ES-I3 (cell line): ENCODE measurements at regions not wholly inside any gene's neighbourhood (a gene's known extent, or its start where the extent isn't known, plus 50 kb on each side); places are given as distances from the start of the nearest gene placed in this dataset.
"Not testable (repeated sequence)": the region's sequence is repeated elsewhere in the genome, so short reads cannot be mapped to it uniquely, and the experiment has no call there.

Experiments used
- H3K36me3 ChIP-seq: 2 replicates; pipeline ENCODE4 v1.6.1; 2013; ENCODE audit warnings: mild to moderate bottlenecking, low read length, control low read depth, moderate library complexity; ENCODE audit not compliant: insufficient read depth
- H3K4me1 ChIP-seq: 2 replicates; pipeline ENCODE4 v1.6.1; 2013; ENCODE audit warnings: mild to moderate bottlenecking, control low read depth, low read length; ENCODE audit not compliant: insufficient read depth
- H3K9ac ChIP-seq: 2 replicates; pipeline ENCODE4 v1.6.1; 2013; ENCODE audit warnings: low read depth, mild to moderate bottlenecking, low read length, moderate library complexity
- H3K9me3 ChIP-seq: 2 replicates; pipeline ENCODE4 v1.6.1; 2013; ENCODE audit warnings: mild to moderate bottlenecking, low read length, moderate library complexity; ENCODE audit not compliant: control insufficient read depth, insufficient read depth

GRCh38 chr20:47927944-47928343, 142.7 kb upstream of the SULF2 start:
- no peak overlapping the region for H3K9ac ChIP-seq
- no peaks in the 10 kb centered on the region; the same call in 1 of the 2 replicates for H3K9me3 ChIP-seq
- H3K36me3 ChIP-seq = no peaks in the 10 kb centered on the region
- peaks cover 4% of the 10 kb centered on the region for H3K4me1 ChIP-seq

- Histone ChIP-seq H3K9ac (no peak overlapping the region), H3K4me1 (peaks cover 4% of the 10 kb centered on the region)
Observed at GRCh38 chr20:47927385-47927851, 142.1 kb upstream of the SULF2 start.

GRCh38 chr20:47926731-47927130, 141.4 kb upstream of the SULF2 start:
- Histone ChIP-seq H3K4me1 (peaks cover 4% of the 10 kb centered on the region), H3K9ac (no peak overlapping the region), H3K36me3 (no peaks in the 10 kb centered on the region), H3K9me3 (no peaks in the 10 kb centered on the region; the same call in 1 of the 2 replicates)

More at GRCh38 chr20:47927385-47927851, 142.1 kb upstream of the SULF2 start:
- Histone ChIP-seq H3K9me3 (no peaks in the 10 kb centered on the region; the same call in 1 of the 2 replicates), H3K36me3 (no peaks in the 10 kb centered on the region)

GRCh38 chr20:47925593-47925992, 140.3 kb upstream of the SULF2 start:
- peaks cover 4% of the 10 kb centered on the region for H3K4me1 ChIP-seq
- no peaks in the 10 kb centered on the region; the same call in 1 of the 2 replicates for H3K9me3 ChIP-seq
- no peaks in the 10 kb centered on the region for H3K36me3 ChIP-seq
- no peak overlapping the region for H3K9ac ChIP-seq

- Histone ChIP-seq H3K9ac (no peak overlapping the region), H3K4me1 (no peaks in the 10 kb centered on the region), H3K36me3 (no peaks in the 10 kb centered on the region), H3K9me3 (peaks cover 9% of the 10 kb centered on the region)
Observed at GRCh38 chr20:47922269-47922668, 137.0 kb upstream of the SULF2 start.

- not testable (repeated sequence) for H3K36me3 ChIP-seq, H3K9ac ChIP-seq, H3K4me1 ChIP-seq
- H3K9me3 ChIP-seq = peaks cover 11% of the 10 kb centered on the region
Observed at GRCh38 chr20:47921829-47922228, 136.5 kb upstream of the SULF2 start.

- Histone ChIP-seq H3K36me3 (no peaks in the 10 kb centered on the region), H3K9me3 (peaks cover 11% of the 10 kb centered on the region), H3K4me1 (no peaks in the 10 kb centered on the region), H3K9ac (no peak overlapping the region)
Observed at GRCh38 chr20:47921408-47921807, 136.1 kb upstream of the SULF2 start.

GRCh38 chr20:47917549-47918070, 132.3 kb upstream of the SULF2 start:
- Histone ChIP-seq H3K36me3 (no peaks in the 10 kb centered on the region), H3K9ac (no peak overlapping the region), H3K9me3 (peaks cover 14% of the 10 kb centered on the region), H3K4me1 (no peaks in the 10 kb centered on the region)

- H3K9me3 ChIP-seq = peaks cover 14% of the 10 kb centered on the region
- peaks cover 12% of the 10 kb centered on the region; the same call in 1 of the 2 replicates for H3K4me1 ChIP-seq
- H3K36me3 ChIP-seq = no peaks in the 10 kb centered on the region
- no peak overlapping the region for H3K9ac ChIP-seq
Observed at GRCh38 chr20:47915495-47915894, 130.2 kb upstream of the SULF2 start.

- Histone ChIP-seq H3K9ac (no peak overlapping the region), H3K9me3 (peaks cover 14% of the 10 kb centered on the region), H3K4me1 (peaks cover 12% of the 10 kb centered on the region; the same call in 1 of the 2 replicates), H3K36me3 (no peaks in the 10 kb centered on the region)
Observed at GRCh38 chr20:47914792-47915191, 129.5 kb upstream of the SULF2 start.

- H3K9ac ChIP-seq = not testable (repeated sequence)
Observed at GRCh38 chr20:47912786-47913501, 127.7 kb upstream of the SULF2 start.

GRCh38 chr20:47912165-47912564, 126.9 kb upstream of the SULF2 start:
- H3K9me3 ChIP-seq, H3K36me3 ChIP-seq, H3K9ac ChIP-seq: not testable (repeated sequence)
- peaks cover 12% of the 10 kb centered on the region; the same call in 1 of the 2 replicates for H3K4me1 ChIP-seq

More at GRCh38 chr20:47912786-47913501, 127.7 kb upstream of the SULF2 start:
- Histone ChIP-seq H3K4me1 (peaks cover 12% of the 10 kb centered on the region; the same call in 1 of the 2 replicates), H3K9me3 (peaks cover 11% of the 10 kb centered on the region)
- H3K36me3 ChIP-seq = not testable (repeated sequence)

- H3K4me1 ChIP-seq = peaks cover 16% of the 10 kb centered on the region; the same call in 1 of the 2 replicates
- H3K9ac ChIP-seq, H3K36me3 ChIP-seq, H3K9me3 ChIP-seq: not testable (repeated sequence)
Observed at GRCh38 chr20:47909696-47910369, 124.6 kb upstream of the SULF2 start.

- H3K36me3 ChIP-seq, H3K9ac ChIP-seq, H3K9me3 ChIP-seq: not testable (repeated sequence)
- H3K4me1 ChIP-seq = peaks cover 16% of the 10 kb centered on the region; the same call in 1 of the 2 replicates
Observed at GRCh38 chr20:47908361-47909035, 123.2 kb upstream of the SULF2 start.
